Kidney glomerular epithelial cell (primary cell): ENCODE measurements at regions not wholly inside any gene's neighbourhood (a gene's known extent, or its start where the extent isn't known, plus 50 kb on each side); places are given as distances from the start of the nearest gene placed in this dataset.
A peak's percentile ranks its signal among the peaks of the same experiment; 100 is the strongest.
"Not testable (repeated sequence)": the region's sequence is repeated elsewhere in the genome, so short reads cannot be mapped to it uniquely, and the experiment has no call there.

ENCODE experiments used
- DNase-seq: peaks from one replicate; lab custom pipeline; 2025; lab: John Stamatoyannopoulos, UW

- DNase-seq: no peak
Observed at GRCh38 chrX:106356580-106356979, 188.5 kb downstream of the PWWP3B start.

GRCh38 chrX:106363214-106363613, 195.1 kb downstream of the PWWP3B start:
- no peak for DNase-seq

- DNase-seq: no peak
Observed at GRCh38 chrX:106378616-106379015, 210.5 kb downstream of the PWWP3B start.

GRCh38 chrX:106391284-106391911, 220.4 kb upstream of the RADX start:
- no peak for DNase-seq

- DNase-seq: no peak
Observed at GRCh38 chrX:106392346-106392745, 219.4 kb upstream of the RADX start.

GRCh38 chrX:106397788-106398538, 213.8 kb upstream of the RADX start:
- peak; percentile 24 for DNase-seq

- DNase-seq: no peak
Observed at GRCh38 chrX:106401965-106402559, 209.7 kb upstream of the RADX start.

- DNase-seq: no peak
Observed at GRCh38 chrX:106404512-106404911, 207.3 kb upstream of the RADX start.

GRCh38 chrX:106415276-106415895, 196.4 kb upstream of the RADX start:
- DNase-seq: no peak

- DNase-seq: no peak
Observed at GRCh38 chrX:106436691-106437090, 175.1 kb upstream of the RADX start.

GRCh38 chrX:106437407-106437806, 174.4 kb upstream of the RADX start:
- DNase-seq: no peak

- no peak for DNase-seq
Observed at GRCh38 chrX:106450405-106450804, 161.4 kb upstream of the RADX start.

- DNase-seq: no peak
Observed at GRCh38 chrX:106451933-106452332, 159.8 kb upstream of the RADX start.

- no peak for DNase-seq
Observed at GRCh38 chrX:106454991-106455390, 156.8 kb upstream of the RADX start.

GRCh38 chrX:106457802-106458201, 154.0 kb upstream of the RADX start:
- DNase-seq: no peak

- DNase-seq: no peak
Observed at GRCh38 chrX:106467422-106467821, 144.4 kb upstream of the RADX start.

- DNase-seq: no peak
Observed at GRCh38 chrX:106467943-106468342, 143.8 kb upstream of the RADX start.

- no peak for DNase-seq
Observed at GRCh38 chrX:106468433-106468832, 143.3 kb upstream of the RADX start.

GRCh38 chrX:106479920-106480319, 131.9 kb upstream of the RADX start:
- no peak for DNase-seq

GRCh38 chrX:106481341-106481740, 130.4 kb upstream of the RADX start:
- peak; percentile 25 for DNase-seq

GRCh38 chrX:106484233-106484632, 127.5 kb upstream of the RADX start:
- DNase-seq: no peak

- not testable (repeated sequence) for DNase-seq
Observed at GRCh38 chrX:106493210-106493816, 118.5 kb upstream of the RADX start.
